IMR-90 (cell line): ENCODE measurements at regions not wholly inside any gene's neighbourhood (a gene's known extent, or its start where the extent isn't known, plus 50 kb on each side); places are given as distances from the start of the nearest gene placed in this dataset.

Experiments used
- ATAC-seq: fragments of 200-7000 bp; cut with Tn5 transposase; 2 replicates; pipeline ENCODE4 v1.9.1; 2020; ENCODE audit warnings: low read depth, mild to moderate bottlenecking, moderate library complexity
- BruUV-seq: library from RNA; stranded (reverse); fragments of 400-500 nt; replicated peaks from 2 replicates; lab custom pipeline; 2021; lab: Mats Ljungman, UMichigan
- CTCF ChIA-PET: fragments of 300-600 bp; formaldehyde crosslinking; extraction: SDS; loops from one replicate; lab custom pipeline; 2021; ENCODE audit warnings: antibody characterized with exemption; lab: Yijun Ruan, JAX
- POLR2A ChIA-PET: fragments of 300-600 bp; sonication (Branson Sonifier 250); formaldehyde crosslinking; loops from one replicate; lab custom pipeline; 2022; ENCODE audit warnings: antibody characterized with exemption; ENCODE audit not compliant: unreplicated experiment; lab: Charles Lee
- DNase-seq: peaks from one replicate; pipeline ENCODE4 v3.0.0; 2013
- H2AFZ ChIP-seq: replicated peaks from 2 replicates; pipeline ENCODE3; 2013; ENCODE audit warnings: low read length, mild to moderate bottlenecking; ENCODE audit not compliant: poor library complexity
- H2AK5ac ChIP-seq: 2 replicates; pipeline ENCODE4 v1.6.1; 2013; ENCODE audit warnings: low read depth, low read length, inconsistent platforms
- H2AK9ac ChIP-seq: replicated peaks from 2 replicates; pipeline ENCODE3; 2013; ENCODE audit warnings: mild to moderate bottlenecking, low read depth, low read length, moderate library complexity; ENCODE audit not compliant: poor library complexity
- H2BK120ac ChIP-seq: 2 replicates; pipeline ENCODE4 v1.6.1; 2013; ENCODE audit warnings: low read depth, low read length, inconsistent platforms
- H2BK15ac ChIP-seq: 3 replicates; pipeline ENCODE4 v1.6.1; 2013; ENCODE audit warnings: low read depth, low read length, inconsistent platforms
- H2BK20ac ChIP-seq: 2 replicates; pipeline ENCODE4 v1.6.1; 2013; ENCODE audit warnings: low read depth, mild to moderate bottlenecking, inconsistent platforms, low read length, moderate library complexity
- H2BK5ac ChIP-seq: 2 replicates; pipeline ENCODE4 v1.6.1; 2013; ENCODE audit warnings: mild to moderate bottlenecking, low read depth, low read length, inconsistent platforms; ENCODE audit not compliant: poor library complexity, severe bottlenecking
- H3K14ac ChIP-seq: replicated peaks from 2 replicates; pipeline ENCODE4 v1.6.1; 2013; ENCODE audit warnings: low read depth, low read length, inconsistent platforms
- H3K18ac ChIP-seq: 2 replicates; pipeline ENCODE4 v1.6.1; 2013; ENCODE audit warnings: low read depth, low read length, control low read depth
- H3K23ac ChIP-seq: 2 replicates; pipeline ENCODE4 v1.6.1; 2013; ENCODE audit warnings: low read depth, low read length, inconsistent platforms
- H3K27ac ChIP-seq: 2 replicates; pipeline ENCODE4 v1.5.1; 2013; ENCODE audit warnings: mild to moderate bottlenecking, control low read depth, low read length; ENCODE audit not compliant: insufficient read depth
- H3K27me3 ChIP-seq: 2 replicates; pipeline ENCODE4 v1.6.1; 2013; ENCODE audit warnings: low read length; ENCODE audit not compliant: control insufficient read depth, insufficient read depth
- H3K36me3 ChIP-seq: 2 replicates; pipeline ENCODE4 v1.6.1; 2013; ENCODE audit warnings: low read length, mixed read lengths; ENCODE audit not compliant: control insufficient read depth, insufficient read depth
- H3K4ac ChIP-seq: 2 replicates; pipeline ENCODE4 v1.6.1; 2013; ENCODE audit warnings: low read depth, low read length, inconsistent platforms
- H3K4me1 ChIP-seq: 2 replicates; pipeline ENCODE4 v1.6.1; 2013; ENCODE audit warnings: low read length, mixed read lengths; ENCODE audit not compliant: control insufficient read depth, insufficient read depth
- H3K4me2 ChIP-seq: 2 replicates; pipeline ENCODE4 v1.6.1; 2013; ENCODE audit warnings: low read depth, mild to moderate bottlenecking, control low read depth, low read length, moderate library complexity
- H3K4me3 ChIP-seq: 2 replicates; pipeline ENCODE4 v1.5.1; 2013; ENCODE audit warnings: low read depth, mild to moderate bottlenecking, control low read depth, low read length, moderate library complexity; ENCODE audit not compliant: insufficient read depth
- H3K56ac ChIP-seq: 2 replicates; pipeline ENCODE4 v1.6.1; 2013; ENCODE audit warnings: low read length, inconsistent platforms; ENCODE audit not compliant: insufficient read depth; ENCODE audit errors: extremely low read depth
- H3K79me1 ChIP-seq, 2 experiments: 2 replicates each; pipeline ENCODE4 v1.6.1; 2013; ENCODE audit warnings: low read length in 2 of 2, inconsistent platforms in 1 of 2, low read depth in 1 of 2
- H3K9ac ChIP-seq: 2 replicates; pipeline ENCODE4 v1.6.1; 2013; ENCODE audit warnings: low read depth, low read length, control low read depth
- H3K9me1 ChIP-seq: 2 replicates; pipeline ENCODE4 v1.6.1; 2013; ENCODE audit warnings: low read length, inconsistent platforms; ENCODE audit not compliant: insufficient read depth
- H3K9me3 ChIP-seq: 2 replicates; pipeline ENCODE4 v1.6.1; 2013; ENCODE audit warnings: low read length; ENCODE audit not compliant: control insufficient read depth, insufficient read depth
- H4K20me1 ChIP-seq: 2 replicates; pipeline ENCODE4 v1.6.1; 2013; ENCODE audit warnings: low read length, inconsistent platforms; ENCODE audit not compliant: insufficient read depth
- H4K5ac ChIP-seq: 2 replicates; pipeline ENCODE4 v1.6.1; 2013; ENCODE audit warnings: mild to moderate bottlenecking, low read depth, low read length, control low read depth
- H4K8ac ChIP-seq, 2 experiments: 2 replicates each; pipeline ENCODE4 v1.6.1; 2013; ENCODE audit warnings: low read depth in 2 of 2, low read length in 2 of 2, control low read depth in 1 of 2, inconsistent platforms in 1 of 2
- H4K91ac ChIP-seq: 2 replicates; pipeline ENCODE4 v1.6.1; 2013; ENCODE audit warnings: low read depth, low read length, inconsistent platforms; ENCODE audit not compliant: insufficient read depth
- BHLHE40 ChIP-seq: fragments of 150-350 bp; IDR thresholded peaks from 2 replicates; pipeline ENCODE4 v1.6.1; 2016; ENCODE audit warnings: mild to moderate bottlenecking, low read depth, low read length
- CEBPB ChIP-seq: IDR thresholded peaks from 2 replicates; pipeline ENCODE4 v1.6.1; 2012; ENCODE audit warnings: low read depth, low read length, improper control_type of control experiment
- CHD1 ChIP-seq: IDR thresholded peaks from 2 replicates; pipeline ENCODE4 v1.6.1; 2012; ENCODE audit warnings: low read depth, low read length, improper control_type of control experiment
- ELK1 ChIP-seq: fragments of 150-350 bp; IDR thresholded peaks from 2 replicates; pipeline ENCODE4 v1.6.1; 2016; ENCODE audit warnings: low read depth, mild to moderate bottlenecking, low read length, moderate library complexity, borderline replicate concordance
- FOS ChIP-seq: fragments of 150-350 bp; IDR thresholded peaks from 2 replicates; pipeline ENCODE4 v1.6.1; 2016; ENCODE audit warnings: low read depth, low read length
- MAFK ChIP-seq: IDR thresholded peaks from 2 replicates; pipeline ENCODE4 v1.6.1; 2012; ENCODE audit warnings: low read depth, low read length, improper control_type of control experiment
- MAZ ChIP-seq: IDR thresholded peaks from 2 replicates; pipeline ENCODE4 v1.6.1; 2012; ENCODE audit warnings: low read depth, mild to moderate bottlenecking, low read length, improper control_type of control experiment, moderate library complexity, borderline replicate concordance
- MXI1 ChIP-seq: IDR thresholded peaks from 2 replicates; pipeline ENCODE4 v1.6.1; 2012; ENCODE audit warnings: low read depth, mild to moderate bottlenecking, low read length, moderate library complexity, borderline replicate concordance
- NFE2L2 ChIP-seq: fragments of 150-350 bp; IDR thresholded peaks from 2 replicates; pipeline ENCODE4 v1.6.1; 2016; ENCODE audit warnings: low read depth, mild to moderate bottlenecking, low read length
- POLR2A ChIP-seq: IDR thresholded peaks from 2 replicates; pipeline ENCODE4 v1.6.1; 2012; ENCODE audit warnings: mild to moderate bottlenecking, low read depth, low read length
- RAD21 ChIP-seq: IDR thresholded peaks from 2 replicates; pipeline ENCODE4 v1.6.1; 2012; ENCODE audit warnings: low read length, improper control_type of control experiment
- RCOR1 ChIP-seq: IDR thresholded peaks from 2 replicates; pipeline ENCODE4 v1.6.1; 2012; ENCODE audit warnings: mild to moderate bottlenecking, low read length, improper control_type of control experiment; ENCODE audit not compliant: insufficient replicate concordance
- RFX5 ChIP-seq: IDR thresholded peaks from 2 replicates; pipeline ENCODE4 v1.8.0; 2012; ENCODE audit warnings: low read depth, mild to moderate bottlenecking, low read length, moderate library complexity
- SMC3 ChIP-seq: fragments of 150-350 bp; IDR thresholded peaks from 2 replicates; pipeline ENCODE4 v1.6.1; 2016; ENCODE audit warnings: low read depth, mild to moderate bottlenecking, antibody characterized with exemption, low read length, moderate library complexity
- USF2 ChIP-seq: fragments of 150-350 bp; IDR thresholded peaks from 2 replicates; pipeline ENCODE4 v1.6.1; 2017; ENCODE audit warnings: mild to moderate bottlenecking, antibody characterized with exemption, low read length, low read depth
- dilution Hi-C: fragments of 300-500 bp; cut with HindIII; formaldehyde crosslinking; loops from one replicate; pipeline ENCODE4 v1.14.3; 2018; ENCODE audit warnings: low sequenced_read_pairs; ENCODE audit not compliant: unreplicated experiment
- in situ Hi-C: fragments of 300-500 bp; cut with MboI; formaldehyde crosslinking; loops from 3 replicates; pipeline ENCODE4 v1.14.3; 2019; ENCODE audit warnings: low sequenced_read_pairs, inconsistent platforms, mixed read lengths
- intact Hi-C: fragments of 100-400 bp; cut with micrococcal nuclease; formaldehyde crosslinking; loops from 2 replicates; pipeline ENCODE4 v1.10.0; 2022

GRCh38 chr1:103218369-103218768 lies 110.0 kb upstream of the COL11A1 start:
- H3K18ac ChIP-seq: no peak overlapping the region
- H3K27me3 ChIP-seq: no peaks in the 10 kb centered on the region
- no peak for ATAC-seq
- H3K9me1 ChIP-seq: no peaks in the 10 kb centered on the region
- H2AK9ac ChIP-seq: no peak overlapping the region
- H3K36me3 ChIP-seq: no peaks in the 10 kb centered on the region
- no peak overlapping the region for H3K4me2 ChIP-seq
- no peaks in the 10 kb centered on the region for H4K20me1 ChIP-seq
- H3K14ac ChIP-seq: no peak overlapping the region
- H4K91ac ChIP-seq: no peak overlapping the region
- dilution Hi-C loops: no loop called here
- no peak overlapping the region for H4K8ac ChIP-seq
- no peaks in the 10 kb centered on the region for H3K9me3 ChIP-seq
- no peak overlapping the region for H3K27ac ChIP-seq
- DNase-seq: no peak
- no TSS peak for BruUV-seq
- TF ChIP-seq BHLHE40: no peak
- no peak for TF ChIP-seq USF2
- no peak for TF ChIP-seq POLR2A
- no peak for TF ChIP-seq MXI1
- no peak for TF ChIP-seq RCOR1
- TF ChIP-seq CEBPB: no peak
- TF ChIP-seq RAD21: no peak
- TF ChIP-seq SMC3: no peak
- no peak for TF ChIP-seq MAFK
- TF ChIP-seq FOS: no peak
- no peak for TF ChIP-seq RFX5
- TF ChIP-seq CHD1: no peak
- TF ChIP-seq MAZ: no peak
- TF ChIP-seq NFE2L2: no peak
- TF ChIP-seq ELK1: no peak
- no peak overlapping the region for H2BK5ac ChIP-seq
- H3K9ac ChIP-seq: no peak overlapping the region
- H3K4me1 ChIP-seq: no peaks in the 10 kb centered on the region
- H3K79me1 ChIP-seq: no peaks in the 10 kb centered on the region
- H4K5ac ChIP-seq: no peak overlapping the region
- no peak overlapping the region for H2AK5ac ChIP-seq
- H2BK20ac ChIP-seq: no peak overlapping the region
- no peak overlapping the region for H3K4ac ChIP-seq
- no peak overlapping the region for H2BK120ac ChIP-seq
- H3K4me3 ChIP-seq: no peak overlapping the region
- H3K23ac ChIP-seq: no peak overlapping the region
- no peak overlapping the region for H2BK15ac ChIP-seq
- in situ Hi-C loops: no loop called here
- ChIA-PET CTCF (interaction anchor here (0.7 kb wide), 1 partner anchor 15 kb away, joined by 3 read pairs; no protein-coding TSS in a partner anchor), POLR2A (no interaction called here)
- intact Hi-C loops: loop anchor here (5.0 kb wide), 1 partner anchor 34 kb away; no protein-coding TSS in a partner anchor
- no peak overlapping the region for H2AFZ ChIP-seq
- no peak overlapping the region for H3K56ac ChIP-seq
